Astrocyte of the spinal cord (primary cell): ENCODE measurements at regions not wholly inside any gene's neighbourhood (a gene's known extent, or its start where the extent isn't known, plus 50 kb on each side); places are given as distances from the start of the nearest gene placed in this dataset.

ENCODE experiments used
- DNase-seq: peaks from one replicate; pipeline ENCODE4 v3.0.0; 2011; ENCODE audit warnings: low read depth, low spot score
- H3K4me3 ChIP-seq: 2 replicates; pipeline ENCODE4 v1.5.1; 2011; ENCODE audit warnings: low read depth, mild to moderate bottlenecking, low read length, moderate library complexity
- CTCF ChIP-seq: IDR thresholded peaks from 2 replicates; pipeline ENCODE4 v1.5.1; 2012; ENCODE audit warnings: low read depth, mild to moderate bottlenecking, low read length, inconsistent platforms
- in situ Hi-C: cut with HindIII; loops from 2 replicates; pipeline ENCODE4 v1.10.0; 2017; ENCODE audit warnings: low sequenced_read_pairs

GRCh38 chr15:60155661-60156060 lies 151.6 kb downstream of the FOXB1 start:
- in situ Hi-C loops: no loop called here
- no peak overlapping the region for H3K4me3 ChIP-seq
- peak; percentile 50 for DNase-seq
- no peak for TF ChIP-seq CTCF

- DNase-seq: no peak
- no peak overlapping the region for H3K4me3 ChIP-seq
- no peak for TF ChIP-seq CTCF
- in situ Hi-C loops: no loop called here
Measured at GRCh38 chr15:60160909-60161308, 156.8 kb downstream of the FOXB1 start.

GRCh38 chr15:60161704-60162103 lies 157.6 kb downstream of the FOXB1 start:
- in situ Hi-C loops: no loop called here
- no peak overlapping the region for H3K4me3 ChIP-seq
- TF ChIP-seq CTCF: no peak
- DNase-seq: no peak

- DNase-seq: peak; percentile 7
- no peak for TF ChIP-seq CTCF
- no peak overlapping the region for H3K4me3 ChIP-seq
- in situ Hi-C loops: no loop called here
Measured at GRCh38 chr15:60162251-60162967, 158.3 kb downstream of the FOXB1 start.

GRCh38 chr15:60162968-60163355 lies 158.9 kb downstream of the FOXB1 start:
- no peak for DNase-seq
- in situ Hi-C loops: no loop called here
- no peak overlapping the region for H3K4me3 ChIP-seq
- TF ChIP-seq CTCF: no peak

- no peak for TF ChIP-seq CTCF
- H3K4me3 ChIP-seq: no peak overlapping the region
- no peak for DNase-seq
- in situ Hi-C loops: no loop called here
Measured at GRCh38 chr15:60165111-60165510, 161.0 kb downstream of the FOXB1 start.
